ENCODE measurements at regions not wholly inside any gene's neighbourhood (a gene's known extent, or its start where the extent isn't known, plus 50 kb on each side); places are given as distances from the start of the nearest gene placed in this dataset.

GRCh38 chr14:89011355-89012281, 187.2 kb downstream of the TTC8 start:
- H3K4me3 ChIP-seq: no peak overlapping the region
- H3K36me3 ChIP-seq: no peaks in the 10 kb centered on the region
- H3K4me1 ChIP-seq (replicated peaks): no peaks in the 10 kb centered on the region
- intact Hi-C loops (cut with DNase I): no loop called here
- WGBS: 70% methylated on average over 10 of the region's 10 CpGs
- no peaks in the 10 kb centered on the region for H3K27me3 ChIP-seq (replicated peaks; ENCODE audit: insufficient read depth)
- TF ChIP-seq POLR2AphosphoS5 (IDR thresholded peaks at IDR 0.05) (no peak), POLR2A (IDR thresholded peaks at IDR 0.05) (no peak)
- DNase-seq (ENCODE audit: low spot score): no peak
- no peak overlapping the region for H3K27ac ChIP-seq
- H3K9me3 ChIP-seq: no peaks in the 10 kb centered on the region

- no peak for DNase-seq (ENCODE audit: low spot score)
- H3K9me3 ChIP-seq: no peaks in the 10 kb centered on the region
- 54% methylated on average over 14 of the region's 14 CpGs for WGBS
- intact Hi-C loops (cut with DNase I): no loop called here
- no peaks in the 10 kb centered on the region for H3K4me1 ChIP-seq (replicated peaks)
- no peak overlapping the region for H3K27ac ChIP-seq
- TF ChIP-seq POLR2AphosphoS5 (IDR thresholded peaks at IDR 0.05) (no peak), CTCF (IDR thresholded peaks at IDR 0.05) (no peak), POLR2A (IDR thresholded peaks at IDR 0.05) (no peak)
- H3K27me3 ChIP-seq (replicated peaks; ENCODE audit: insufficient read depth): no peaks in the 10 kb centered on the region
- H3K36me3 ChIP-seq: no peaks in the 10 kb centered on the region
- no peak overlapping the region for H3K4me3 ChIP-seq
Measured at GRCh38 chr14:89012282-89013097, 188.0 kb downstream of the TTC8 start.

- WGBS: 79% methylated on average over 7 of the region's 7 CpGs
- no peaks in the 10 kb centered on the region for H3K36me3 ChIP-seq
- H3K27ac ChIP-seq: no peak overlapping the region
- no peaks in the 10 kb centered on the region for H3K27me3 ChIP-seq (replicated peaks; ENCODE audit: insufficient read depth)
- no peak for TF ChIP-seq POLR2A (IDR thresholded peaks at IDR 0.05)
- TF ChIP-seq POLR2AphosphoS5 (IDR thresholded peaks at IDR 0.05): no peak
- TF ChIP-seq CTCF (IDR thresholded peaks at IDR 0.05): no peak
- no peak overlapping the region for H3K4me3 ChIP-seq
- no peak for DNase-seq (ENCODE audit: low spot score)
- no peaks in the 10 kb centered on the region for H3K4me1 ChIP-seq (replicated peaks)
- intact Hi-C loops (cut with DNase I): no loop called here
- no peaks in the 10 kb centered on the region for H3K9me3 ChIP-seq
Measured at GRCh38 chr14:89013098-89013504, 188.7 kb downstream of the TTC8 start.

GRCh38 chr14:89013698-89014568, 189.5 kb downstream of the TTC8 start:
- H3K4me3 ChIP-seq: no peak overlapping the region
- TF ChIP-seq CTCF (IDR thresholded peaks at IDR 0.05) (no peak), POLR2A (IDR thresholded peaks at IDR 0.05) (no peak), POLR2AphosphoS5 (IDR thresholded peaks at IDR 0.05) (no peak)
- WGBS: 32% methylated on average over 11 of the region's 11 CpGs
- no peak overlapping the region for H3K27ac ChIP-seq
- H3K4me1 ChIP-seq (replicated peaks): no peaks in the 10 kb centered on the region
- no peaks in the 10 kb centered on the region for H3K36me3 ChIP-seq
- no peaks in the 10 kb centered on the region for H3K9me3 ChIP-seq
- intact Hi-C loops (cut with DNase I): no loop called here
- no peak for DNase-seq (ENCODE audit: low spot score)
- no peaks in the 10 kb centered on the region for H3K27me3 ChIP-seq (replicated peaks; ENCODE audit: insufficient read depth)

GRCh38 chr14:89014569-89014850, 190.1 kb downstream of the TTC8 start:
- DNase-seq (ENCODE audit: low spot score): no peak
- WGBS: 50% methylated on average over 2 of the region's 2 CpGs
- H3K27me3 ChIP-seq (replicated peaks; ENCODE audit: insufficient read depth): no peaks in the 10 kb centered on the region
- no peak overlapping the region for H3K27ac ChIP-seq
- intact Hi-C loops (cut with DNase I): no loop called here
- no peaks in the 10 kb centered on the region for H3K9me3 ChIP-seq
- no peaks in the 10 kb centered on the region for H3K4me1 ChIP-seq (replicated peaks)
- no peak overlapping the region for H3K4me3 ChIP-seq
- H3K36me3 ChIP-seq: no peaks in the 10 kb centered on the region
- TF ChIP-seq POLR2A (IDR thresholded peaks at IDR 0.05): no peak
- TF ChIP-seq POLR2AphosphoS5 (IDR thresholded peaks at IDR 0.05): no peak
- TF ChIP-seq CTCF (IDR thresholded peaks at IDR 0.05): no peak
